GM18873 (cell line): ENCODE measurements at regions not wholly inside any gene's neighbourhood (a gene's known extent, or its start where the extent isn't known, plus 50 kb on each side); places are given as distances from the start of the nearest gene placed in this dataset.

Experiments
- ATAC-seq: cut with Tn5 transposase; IDR thresholded peaks from one replicate; pipeline ENCODE4 v1.9.1; 2021; ENCODE audit warnings: mild to moderate bottlenecking, moderate library complexity, moderate number of reproducible peaks; ENCODE audit not compliant: unreplicated experiment, low FRiP score

- ATAC-seq = no peak
These were observed 309.6 kb upstream of the CD180 start for GRCh38 chr5:67506241-67506640.

GRCh38 chr5:67502951-67503350 lies 306.4 kb upstream of the CD180 start:
- no peak for ATAC-seq

GRCh38 chr5:67496051-67496450 lies 299.5 kb upstream of the CD180 start:
- no peak for ATAC-seq

- no peak for ATAC-seq
These were observed 298.5 kb upstream of the CD180 start for GRCh38 chr5:67495072-67495471.

GRCh38 chr5:67494186-67494855 lies 297.7 kb upstream of the CD180 start:
- ATAC-seq = no peak

- no peak for ATAC-seq
These were observed 297.1 kb upstream of the CD180 start for GRCh38 chr5:67493676-67494075.

- no peak for ATAC-seq
These were observed 294.1 kb upstream of the CD180 start for GRCh38 chr5:67490543-67491321.

- no peak for ATAC-seq
These were observed 292.3 kb upstream of the CD180 start for GRCh38 chr5:67488885-67489284.

- ATAC-seq = no peak
These were observed 291.3 kb upstream of the CD180 start for GRCh38 chr5:67487862-67488261.

- ATAC-seq = no peak
These were observed 286.9 kb upstream of the CD180 start for GRCh38 chr5:67483453-67484030.

GRCh38 chr5:67481362-67481761 lies 284.8 kb upstream of the CD180 start:
- no peak for ATAC-seq

- ATAC-seq = no peak
These were observed 281.7 kb upstream of the CD180 start for GRCh38 chr5:67478337-67478736.

GRCh38 chr5:67476995-67477394 lies 280.4 kb upstream of the CD180 start:
- no peak for ATAC-seq

GRCh38 chr5:67476531-67476930 lies 279.9 kb upstream of the CD180 start:
- no peak for ATAC-seq

- no peak for ATAC-seq
These were observed 278.9 kb upstream of the CD180 start for GRCh38 chr5:67475489-67475888.

GRCh38 chr5:67474597-67475238 lies 278.1 kb upstream of the CD180 start:
- no peak for ATAC-seq

- ATAC-seq = no peak
These were observed 270.5 kb upstream of the CD180 start for GRCh38 chr5:67467110-67467509.

- no peak for ATAC-seq
These were observed 269.1 kb upstream of the CD180 start for GRCh38 chr5:67465537-67466207.

GRCh38 chr5:67462147-67462546 lies 265.5 kb upstream of the CD180 start:
- ATAC-seq = no peak

- ATAC-seq = no peak
These were observed 262.7 kb upstream of the CD180 start for GRCh38 chr5:67459253-67459652.

GRCh38 chr5:67455970-67456369 lies 259.4 kb upstream of the CD180 start:
- no peak for ATAC-seq
